Loucy (cell line): ENCODE measurements at regions not wholly inside any gene's neighbourhood (a gene's known extent, or its start where the extent isn't known, plus 50 kb on each side); places are given as distances from the start of the nearest gene placed in this dataset.

Source experiments
- H2AFZ ChIP-seq: fragments of 200-600 bp; sonication (generic); 2 replicates; pipeline ENCODE4 v1.6.0; 2016; ENCODE audit warnings: antibody characterized with exemption, mild to moderate bottlenecking, low read length, moderate library complexity
- H3F3A ChIP-seq: fragments of 200-600 bp; 2 replicates; pipeline ENCODE4 v1.6.0; 2016; ENCODE audit warnings: antibody characterized with exemption, low read depth, mild to moderate bottlenecking
- H3K27me3 ChIP-seq: fragments of 200-600 bp; sonication (generic); 2 replicates; pipeline ENCODE4 v1.6.1; 2014; ENCODE audit warnings: low read length, mild to moderate bottlenecking; ENCODE audit not compliant: insufficient read depth, poor library complexity, severe bottlenecking
- H3K36me3 ChIP-seq: fragments of 200-600 bp; sonication (generic); 2 replicates; pipeline ENCODE4 v1.6.1; 2016; ENCODE audit warnings: low read length; ENCODE audit not compliant: insufficient read depth
- H3K4me1 ChIP-seq: fragments of 200-600 bp; sonication (generic); 2 replicates; pipeline ENCODE4 v1.5.1; 2014; ENCODE audit warnings: low read length, mild to moderate bottlenecking; ENCODE audit not compliant: insufficient read depth, poor library complexity, severe bottlenecking
- H3K4me2 ChIP-seq: fragments of 200-600 bp; sonication (generic); 2 replicates; pipeline ENCODE4 v1.6.0; 2014; ENCODE audit warnings: antibody characterized with exemption, low read length, low read depth, mild to moderate bottlenecking; ENCODE audit not compliant: poor library complexity, severe bottlenecking
- H3K4me3 ChIP-seq: fragments of 200-600 bp; sonication (generic); 2 replicates; pipeline ENCODE4 v1.5.1; 2014; ENCODE audit warnings: low read length, mild to moderate bottlenecking, mixed read lengths; ENCODE audit not compliant: poor library complexity, severe bottlenecking
- H3K79me2 ChIP-seq: fragments of 200-600 bp; sonication (generic); 2 replicates; pipeline ENCODE4 v1.6.1; 2014; ENCODE audit warnings: low read length; ENCODE audit not compliant: insufficient read depth
- H3K9ac ChIP-seq: fragments of 200-600 bp; sonication (generic); 2 replicates; pipeline ENCODE4 v1.6.0; 2014; ENCODE audit warnings: mild to moderate bottlenecking, low read depth, low read length, moderate library complexity; ENCODE audit not compliant: poor library complexity, severe bottlenecking
- H3K9me2 ChIP-seq: fragments of 200-600 bp; sonication (generic); replicated peaks from 2 replicates; pipeline ENCODE4 v1.6.1; 2016; ENCODE audit warnings: low read depth, low read length, mixed read lengths
- H3K9me3 ChIP-seq: fragments of 200-600 bp; sonication (generic); 2 replicates; pipeline ENCODE4 v1.6.1; 2014; ENCODE audit warnings: mild to moderate bottlenecking, antibody characterized with exemption, low read length, low read depth; ENCODE audit not compliant: insufficient read depth
- H4K20me1 ChIP-seq: fragments of 200-600 bp; sonication (generic); 2 replicates; pipeline ENCODE4 v1.6.0; 2014; ENCODE audit warnings: antibody characterized with exemption, low read length, mild to moderate bottlenecking; ENCODE audit not compliant: insufficient read depth, poor library complexity, severe bottlenecking
- EZH2phosphoT487 ChIP-seq: fragments of 200-600 bp; IDR thresholded peaks from 2 replicates; pipeline ENCODE4 v1.6.1; 2018; ENCODE audit warnings: antibody characterized with exemption, mild to moderate bottlenecking, moderate library complexity, borderline replicate concordance
- TF ChIP-seq, protein P1 (sequence below): fragments of 200-600 bp; sonication (generic); conservative IDR thresholded peaks from 2 replicates; pipeline ENCODE4 v1.5.1; 2014; ENCODE audit warnings: mild to moderate bottlenecking, antibody characterized with exemption, low read length

DNA sequence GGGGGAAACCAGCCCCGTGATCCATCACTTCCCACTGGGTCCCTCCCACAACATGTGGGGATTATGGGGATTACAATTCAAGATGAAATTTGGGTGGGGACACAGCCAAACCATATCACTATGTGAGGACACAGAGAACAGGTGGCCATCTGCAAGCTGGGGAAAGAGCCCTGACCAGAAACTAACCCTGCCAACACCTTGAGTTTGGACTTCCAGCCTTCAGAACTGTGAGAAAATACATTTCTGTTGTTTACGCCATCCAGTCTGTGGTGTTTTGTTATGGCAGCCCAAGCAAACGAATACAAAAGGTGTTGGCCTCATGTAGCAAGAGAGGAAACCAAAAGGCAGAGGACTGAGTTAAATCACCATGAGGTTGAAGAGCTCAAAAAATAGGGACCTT is 169.9 kb upstream of the TENM3 start:
- Histone ChIP-seq H3K27me3 (no peaks in the 10 kb centered on the region), H3K9ac (no peak overlapping the region), H3K4me2 (no peak overlapping the region), H3F3A (no peaks in the 10 kb centered on the region), H3K36me3 (no peaks in the 10 kb centered on the region), H3K9me3 (no peaks in the 10 kb centered on the region), H3K9me2 (no peaks in the 10 kb centered on the region), H3K4me1 (no peaks in the 10 kb centered on the region), H2AFZ (no peak overlapping the region), H3K79me2 (no peaks in the 10 kb centered on the region), H3K4me3 (no peak overlapping the region), H4K20me1 (no peaks in the 10 kb centered on the region)
- TF ChIP-seq, protein P1, sequence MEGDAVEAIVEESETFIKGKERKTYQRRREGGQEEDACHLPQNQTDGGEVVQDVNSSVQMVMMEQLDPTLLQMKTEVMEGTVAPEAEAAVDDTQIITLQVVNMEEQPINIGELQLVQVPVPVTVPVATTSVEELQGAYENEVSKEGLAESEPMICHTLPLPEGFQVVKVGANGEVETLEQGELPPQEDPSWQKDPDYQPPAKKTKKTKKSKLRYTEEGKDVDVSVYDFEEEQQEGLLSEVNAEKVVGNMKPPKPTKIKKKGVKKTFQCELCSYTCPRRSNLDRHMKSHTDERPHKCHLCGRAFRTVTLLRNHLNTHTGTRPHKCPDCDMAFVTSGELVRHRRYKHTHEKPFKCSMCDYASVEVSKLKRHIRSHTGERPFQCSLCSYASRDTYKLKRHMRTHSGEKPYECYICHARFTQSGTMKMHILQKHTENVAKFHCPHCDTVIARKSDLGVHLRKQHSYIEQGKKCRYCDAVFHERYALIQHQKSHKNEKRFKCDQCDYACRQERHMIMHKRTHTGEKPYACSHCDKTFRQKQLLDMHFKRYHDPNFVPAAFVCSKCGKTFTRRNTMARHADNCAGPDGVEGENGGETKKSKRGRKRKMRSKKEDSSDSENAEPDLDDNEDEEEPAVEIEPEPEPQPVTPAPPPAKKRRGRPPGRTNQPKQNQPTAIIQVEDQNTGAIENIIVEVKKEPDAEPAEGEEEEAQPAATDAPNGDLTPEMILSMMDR, result no peak
- no peak for TF ChIP-seq EZH2phosphoT487

DNA sequence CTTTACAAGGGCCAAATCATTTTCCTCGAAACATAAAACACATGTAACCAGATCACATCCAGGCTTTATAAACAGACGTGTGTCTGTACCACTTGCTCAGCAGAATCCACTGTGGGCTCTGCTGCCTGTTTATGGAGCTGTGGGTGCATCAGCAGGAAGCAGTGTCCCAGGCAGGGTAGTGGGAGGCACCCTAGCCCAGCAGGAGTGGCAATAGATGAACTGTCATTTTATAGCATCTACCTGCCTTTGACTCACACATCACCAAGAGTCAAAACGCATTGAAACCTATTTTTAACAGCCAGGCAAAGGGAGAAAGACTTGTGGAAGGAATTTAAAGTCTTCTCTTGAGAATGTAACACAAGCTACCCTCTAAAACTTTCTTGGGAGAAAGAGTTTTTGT is 169.1 kb upstream of the TENM3 start:
- H2AFZ ChIP-seq, result no peak overlapping the region
- H3K9me2 ChIP-seq, result no peaks in the 10 kb centered on the region
- H4K20me1 ChIP-seq, result no peaks in the 10 kb centered on the region
- no peaks in the 10 kb centered on the region for H3F3A ChIP-seq
- H3K9ac ChIP-seq, result no peak overlapping the region
- no peak overlapping the region for H3K4me2 ChIP-seq
- H3K27me3 ChIP-seq, result no peaks in the 10 kb centered on the region
- no peaks in the 10 kb centered on the region for H3K36me3 ChIP-seq
- H3K4me1 ChIP-seq, result no peaks in the 10 kb centered on the region
- TF ChIP-seq, protein P1, result no peak
- no peak for TF ChIP-seq EZH2phosphoT487
- H3K79me2 ChIP-seq, result no peaks in the 10 kb centered on the region
- no peaks in the 10 kb centered on the region for H3K9me3 ChIP-seq
- H3K4me3 ChIP-seq, result no peak overlapping the region

DNA sequence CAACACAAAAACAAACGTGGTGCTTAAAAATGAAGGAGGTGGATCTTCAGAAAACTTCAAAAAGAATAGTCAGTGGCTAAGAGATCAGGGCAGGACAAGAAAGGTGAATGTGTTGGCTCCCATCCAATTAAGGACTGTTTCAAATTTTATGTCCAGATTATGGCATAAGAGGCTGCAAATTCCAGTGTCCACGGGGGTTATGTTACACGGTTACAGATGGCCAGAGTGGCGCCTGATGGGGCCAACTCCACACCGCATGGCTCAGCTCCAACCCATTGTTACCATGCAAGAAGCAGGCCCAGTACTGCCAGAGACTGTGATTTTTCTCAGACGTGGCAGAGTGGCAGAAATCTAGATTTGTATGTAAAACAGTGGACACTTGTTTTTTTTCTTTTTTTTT is 168.4 kb upstream of the TENM3 start:
- Histone ChIP-seq H3K27me3 (no peaks in the 10 kb centered on the region), H3K9ac (no peak overlapping the region), H2AFZ (no peak overlapping the region), H3K4me1 (no peaks in the 10 kb centered on the region), H3K4me2 (no peak overlapping the region), H3K9me2 (no peaks in the 10 kb centered on the region), H3F3A (no peaks in the 10 kb centered on the region), H3K36me3 (no peaks in the 10 kb centered on the region), H3K9me3 (no peaks in the 10 kb centered on the region), H3K79me2 (no peaks in the 10 kb centered on the region), H4K20me1 (no peaks in the 10 kb centered on the region), H3K4me3 (no peak overlapping the region)
- TF ChIP-seq EZH2phosphoT487, result no peak
- TF ChIP-seq, protein P1, result no peak
